ENCODE measurements at regions not wholly inside any gene's neighbourhood (a gene's known extent, or its start where the extent isn't known, plus 50 kb on each side); places are given as distances from the start of the nearest gene placed in this dataset.

DNA sequence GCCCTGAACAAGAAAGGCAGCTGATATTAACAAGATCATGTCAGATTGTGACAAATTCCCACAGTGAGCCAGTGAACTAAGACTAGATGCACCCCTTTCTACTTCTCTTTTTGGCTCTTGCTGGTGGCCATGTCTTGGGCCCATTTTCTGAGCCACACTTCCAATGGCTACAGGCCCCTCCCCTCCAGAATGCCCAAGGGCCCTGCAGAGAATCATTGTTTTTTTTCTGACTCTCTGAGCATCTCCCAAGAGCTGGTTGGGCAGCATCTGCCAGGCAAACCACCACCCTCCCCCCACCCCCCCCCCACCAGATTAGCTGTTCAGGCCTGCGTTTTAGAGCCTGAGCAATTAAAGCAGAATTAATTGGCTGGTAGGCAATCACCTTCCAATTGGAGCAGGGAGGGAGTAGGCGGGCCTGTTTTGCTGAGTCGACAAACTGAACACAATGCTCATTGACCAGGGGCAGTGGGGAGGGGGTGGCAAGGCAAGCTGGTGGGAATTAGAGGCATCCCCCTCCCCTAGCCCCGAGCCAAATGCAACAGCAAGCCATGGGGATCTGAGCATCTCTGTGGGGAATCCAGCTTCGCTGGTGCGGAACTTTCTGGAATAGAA, 541.4 kb downstream of the MN1 start:
- no peak for DNase-seq

DNA sequence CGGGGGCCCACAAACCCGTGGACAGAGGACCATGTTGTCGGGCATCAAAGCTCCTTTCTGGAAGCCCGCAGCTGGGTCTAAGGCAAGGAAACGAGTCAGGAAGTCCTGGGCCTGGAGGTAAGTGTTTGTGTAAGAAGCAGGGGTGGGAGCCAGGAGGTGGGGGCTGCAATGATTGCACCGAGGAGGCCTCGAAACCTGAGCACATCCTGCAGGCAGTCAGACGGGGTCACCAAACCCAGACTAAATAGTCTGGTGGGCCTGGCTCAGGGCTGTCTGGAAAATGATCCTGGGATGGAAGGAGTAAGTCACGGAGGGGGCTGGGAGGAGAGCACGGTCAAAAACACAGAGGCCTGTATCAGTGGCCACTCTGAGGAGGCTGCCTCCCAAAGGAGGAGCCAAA, 539.2 kb downstream of the MN1 start:
- no peak for DNase-seq

DNA sequence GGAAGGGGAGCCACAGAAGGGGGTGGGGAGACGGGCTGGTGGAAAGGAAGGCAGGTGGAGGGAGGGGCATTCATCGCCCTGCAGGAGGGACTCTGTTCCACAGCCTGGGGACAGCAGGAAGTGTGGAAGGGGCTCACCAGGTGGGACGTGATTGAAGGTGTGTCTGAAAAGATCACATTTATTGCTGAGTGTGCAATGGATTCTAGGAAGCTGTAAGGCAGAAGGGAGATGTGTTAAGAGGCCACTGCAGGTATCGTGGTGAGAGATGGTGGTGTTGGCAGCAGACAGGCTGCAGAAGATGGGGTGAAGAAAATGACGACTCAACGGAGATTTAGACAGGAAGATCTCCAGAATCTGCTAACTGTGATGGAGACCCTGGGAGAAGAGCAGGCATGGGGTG, 537.4 kb downstream of the MN1 start:
- no peak for DNase-seq

DNA sequence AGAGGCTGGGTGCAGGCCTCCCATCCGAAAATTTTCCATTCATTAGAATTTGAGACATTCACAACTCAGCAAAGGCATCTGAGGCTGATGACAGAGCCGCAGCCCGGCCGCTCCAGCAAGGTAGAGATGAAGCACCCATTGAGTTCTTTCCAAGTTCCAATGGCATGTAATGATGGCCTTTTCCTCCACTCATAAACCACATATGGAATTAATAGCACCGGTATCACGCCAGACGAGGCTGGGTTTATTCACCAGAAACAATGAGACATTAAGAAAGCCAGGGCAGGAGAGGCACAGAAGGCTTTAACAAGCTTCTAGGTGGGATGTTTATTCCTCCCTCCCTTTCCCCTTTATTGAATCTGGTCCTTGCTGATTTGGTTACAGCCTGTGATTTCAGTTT, 534.4 kb downstream of the MN1 start:
- no peak for DNase-seq

DNA sequence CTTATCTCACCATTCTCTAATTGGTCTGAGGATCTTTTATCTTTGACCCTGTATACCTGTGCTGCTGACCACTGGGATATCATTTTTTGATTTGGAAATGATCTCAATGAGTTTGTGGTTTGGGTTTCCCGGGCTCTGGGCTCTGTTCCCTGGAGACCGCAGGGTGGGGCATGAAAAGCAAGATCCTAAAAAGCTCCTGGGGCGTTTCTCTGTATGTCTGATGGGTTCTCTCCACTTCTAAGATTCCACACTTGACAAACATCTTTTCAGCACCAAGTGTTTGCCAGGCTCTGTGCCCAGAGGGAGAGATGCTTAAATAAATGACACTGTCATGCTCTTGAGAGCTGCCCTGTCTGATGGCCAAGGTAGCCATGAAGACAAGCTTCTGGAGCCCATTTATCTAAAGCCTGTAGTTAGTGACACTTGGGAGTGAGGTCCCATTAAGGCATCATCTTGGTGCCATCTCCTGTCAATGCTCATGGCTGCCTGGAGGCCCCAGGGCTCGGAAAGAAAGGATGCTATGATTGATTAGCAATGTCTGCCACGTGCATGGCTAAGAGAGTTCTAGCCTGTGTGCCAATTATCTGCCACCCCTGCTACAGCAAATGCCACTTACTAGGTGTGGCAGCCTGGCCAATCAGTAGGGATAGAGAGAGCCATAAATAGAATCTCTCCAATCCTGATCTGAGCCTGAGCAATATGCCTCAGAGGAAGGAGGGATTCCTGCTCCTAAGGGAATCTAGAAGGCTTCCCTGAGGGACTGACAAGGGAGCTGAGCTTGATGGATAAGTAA, 531.6 kb downstream of the MN1 start:
- DNase-seq: no peak

DNA sequence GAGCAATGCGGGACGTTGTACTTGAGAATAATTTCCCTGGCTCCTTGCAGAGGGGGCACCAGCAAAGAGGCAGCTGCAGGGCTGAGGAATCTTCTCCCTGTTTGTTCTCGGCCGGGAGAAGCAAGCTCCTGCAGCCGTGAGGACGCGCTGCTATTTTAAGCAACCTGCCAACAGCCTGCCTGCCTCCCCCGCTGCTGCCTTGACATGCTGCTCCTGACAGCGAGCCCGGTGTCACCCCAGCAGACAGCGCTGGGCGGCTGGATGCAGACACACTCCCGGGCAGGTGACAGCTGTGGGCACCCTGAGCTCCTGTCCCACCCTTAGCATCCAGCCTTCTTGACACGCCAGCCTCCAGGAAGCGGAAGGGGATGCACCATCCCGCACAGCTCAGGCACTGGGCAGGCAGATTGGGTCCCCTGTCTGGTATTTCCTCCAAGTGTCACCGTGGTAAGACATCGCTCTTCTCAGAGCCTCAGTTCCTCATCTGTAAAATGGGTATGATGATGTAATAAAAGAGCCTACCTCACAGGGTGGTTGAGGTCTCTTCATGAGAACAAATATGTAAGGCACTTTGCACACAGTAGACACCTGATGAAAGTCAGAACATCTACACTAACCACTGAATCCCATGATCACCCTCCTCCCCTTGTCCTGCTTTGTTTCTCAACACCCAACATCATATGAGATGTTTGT, 530.6 kb downstream of the MN1 start:
- no peak for DNase-seq

DNA sequence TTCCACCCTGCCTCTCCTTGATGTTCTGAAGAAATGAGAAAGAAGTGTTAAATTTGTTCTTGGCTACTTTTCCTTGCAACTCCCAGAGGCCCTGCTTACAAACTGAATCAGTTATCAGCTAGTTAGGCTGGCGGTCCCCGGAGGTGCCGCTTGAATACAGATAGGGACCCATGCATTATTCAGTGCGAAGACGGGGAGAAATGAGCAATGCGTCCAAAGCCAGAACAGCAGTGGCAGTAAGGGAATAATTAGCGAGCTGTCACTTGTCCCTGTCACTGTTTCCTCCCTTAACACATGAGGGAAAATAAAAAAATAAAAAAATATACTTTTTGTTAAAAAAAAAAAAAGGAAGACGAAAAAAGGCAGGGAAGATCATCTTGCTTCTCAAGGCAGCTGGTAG, 528.1 kb downstream of the MN1 start:
- DNase-seq: no peak

DNA sequence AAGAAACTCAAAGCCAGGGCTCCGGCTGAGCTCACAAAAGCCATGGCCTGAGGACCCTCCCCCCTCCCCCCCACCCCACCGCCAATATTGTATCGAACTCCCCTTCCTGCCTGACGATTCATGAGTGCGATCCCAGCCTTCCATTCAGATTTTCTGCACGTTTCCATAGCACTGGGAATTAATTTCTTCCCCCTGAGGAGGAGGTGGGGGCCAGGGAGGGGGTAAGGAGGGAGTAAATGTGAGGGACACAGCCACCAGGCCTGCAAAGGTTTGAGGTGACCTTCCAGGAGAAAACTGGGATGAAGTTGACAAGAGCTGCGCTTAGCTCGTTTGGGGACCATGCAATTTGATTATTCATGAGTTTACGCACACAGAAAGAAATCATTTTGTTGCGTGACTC, 527.7 kb downstream of the MN1 start:
- no peak for DNase-seq

DNA sequence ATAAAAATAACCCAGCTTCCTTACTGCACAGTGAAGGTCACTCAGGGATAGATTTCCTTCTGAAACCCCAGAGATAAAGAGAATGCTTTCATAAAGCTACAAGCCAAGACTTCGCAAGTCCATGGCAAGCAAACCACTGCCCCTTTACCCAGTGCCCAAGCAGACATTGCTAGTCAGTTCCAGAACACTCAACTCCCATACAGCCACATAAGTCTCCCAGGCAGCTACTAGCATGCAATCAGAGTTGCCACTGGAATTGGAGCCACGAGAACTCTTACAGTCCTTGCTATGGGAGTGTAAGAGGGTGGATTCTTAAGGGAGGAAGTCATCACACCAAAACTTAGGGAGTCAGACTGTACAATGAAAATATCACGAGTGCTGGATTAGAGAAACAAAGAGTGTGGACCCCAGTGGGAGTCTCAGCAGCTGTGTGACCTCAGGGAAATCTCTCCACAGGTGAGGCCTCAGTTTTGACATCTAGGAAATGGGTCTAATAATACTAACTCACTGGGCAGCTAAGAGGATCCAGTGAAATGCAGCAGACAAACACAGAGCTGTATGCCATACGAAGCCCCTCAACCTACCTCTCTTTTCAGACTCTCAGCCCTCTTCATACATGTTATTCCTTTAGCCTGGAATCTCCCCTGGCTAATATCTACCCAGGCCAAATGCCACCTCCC, 526.6 kb downstream of the MN1 start:
- no peak for DNase-seq

DNA sequence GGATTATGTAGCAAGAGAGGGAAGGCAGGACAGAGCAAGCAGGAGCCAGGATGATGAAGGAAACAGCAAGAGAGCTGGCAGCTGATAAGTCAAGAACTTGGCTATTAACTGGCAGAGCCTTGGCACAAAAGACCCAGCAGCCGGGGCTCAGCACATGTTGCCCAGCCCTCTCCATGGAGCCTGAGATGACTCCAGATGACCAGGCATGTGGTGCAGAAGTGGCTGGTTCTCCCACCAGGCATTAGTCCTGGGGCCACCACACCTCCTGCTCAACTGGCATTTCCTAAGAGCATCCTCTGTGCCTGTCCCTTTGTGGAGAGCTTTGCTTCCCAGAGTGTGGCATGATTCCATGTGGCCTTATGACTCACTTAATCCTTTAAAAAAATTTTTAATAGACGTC, 522.6 kb downstream of the MN1 start:
- no peak for DNase-seq

DNA sequence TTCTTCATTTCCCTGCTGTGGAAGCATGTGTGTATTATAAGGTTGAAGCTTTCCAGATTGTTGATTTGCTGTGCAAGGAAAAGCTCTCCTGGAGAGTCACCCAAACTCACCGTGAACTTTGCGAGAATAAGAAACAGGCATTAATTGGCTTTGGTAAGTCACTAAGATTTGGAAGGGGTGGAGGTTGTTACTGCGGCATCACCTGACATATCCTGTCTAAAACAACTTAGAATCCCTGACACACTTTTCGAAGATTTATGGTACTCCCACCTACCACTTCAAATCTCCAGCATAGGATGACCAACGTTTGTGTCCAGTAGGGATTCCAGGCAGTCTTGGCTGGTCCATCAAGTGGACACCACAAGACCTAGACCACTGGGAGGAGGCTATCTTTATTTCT, 518.3 kb downstream of the MN1 start:
- no peak for DNase-seq

DNA sequence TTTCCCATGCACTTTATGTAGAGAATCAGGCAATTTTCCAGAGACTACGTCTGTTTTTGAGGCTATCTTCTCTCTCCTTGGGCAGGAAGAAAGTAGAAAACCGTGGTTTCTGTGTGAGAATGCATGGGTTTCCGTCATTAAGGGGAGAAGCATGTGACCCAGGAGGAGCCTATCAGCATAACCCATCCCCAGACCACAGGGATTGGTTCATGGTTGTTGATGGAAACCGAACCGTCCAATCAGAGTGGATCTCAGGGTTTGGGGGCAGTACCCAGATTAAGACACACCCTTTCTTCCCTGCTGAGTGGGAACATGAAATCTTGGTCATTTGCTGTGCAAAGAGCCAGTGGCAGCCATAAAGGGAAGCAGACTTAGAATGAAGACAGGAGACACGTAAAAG, 517.8 kb downstream of the MN1 start:
- no peak for DNase-seq

DNA sequence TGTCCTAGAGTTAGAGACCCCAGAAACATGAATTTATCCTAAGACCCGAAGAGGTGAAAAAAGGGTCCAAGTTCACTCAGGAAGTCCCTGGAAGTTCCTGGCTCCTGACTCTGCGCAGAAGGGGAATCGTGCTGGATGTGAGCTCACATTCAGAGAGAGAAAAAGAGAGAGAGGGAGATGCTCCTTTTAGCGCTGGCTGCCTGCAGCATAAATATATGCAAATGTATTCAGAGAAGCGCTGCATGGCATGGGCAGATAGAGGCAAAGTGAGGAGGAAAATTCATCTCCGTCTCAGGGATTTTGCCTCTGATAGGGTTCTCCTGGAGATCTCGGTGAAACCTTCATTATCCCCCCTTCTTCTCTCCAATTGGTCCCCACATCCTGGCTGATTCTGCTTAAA, 517.2 kb downstream of the MN1 start:
- DNase-seq: no peak

DNA sequence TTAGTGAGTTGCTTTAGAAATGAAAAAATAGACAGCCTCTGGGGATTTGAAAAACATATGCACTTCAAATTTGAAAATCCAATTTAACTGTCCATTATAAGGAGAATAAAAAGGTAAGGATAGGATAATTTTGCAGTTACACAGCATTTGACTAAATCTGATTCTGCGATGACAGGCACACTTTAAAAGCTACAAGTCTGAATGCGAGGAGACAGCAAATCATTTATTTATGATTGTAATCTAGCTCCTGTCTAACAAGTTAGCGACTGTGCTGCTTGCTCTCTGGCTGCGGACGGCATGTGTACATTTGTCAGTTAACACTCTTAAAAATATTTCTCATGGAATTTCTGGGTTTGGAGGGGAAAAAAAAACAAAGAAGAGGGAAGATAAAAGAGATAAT, 514.8 kb downstream of the MN1 start:
- no peak for DNase-seq

DNA sequence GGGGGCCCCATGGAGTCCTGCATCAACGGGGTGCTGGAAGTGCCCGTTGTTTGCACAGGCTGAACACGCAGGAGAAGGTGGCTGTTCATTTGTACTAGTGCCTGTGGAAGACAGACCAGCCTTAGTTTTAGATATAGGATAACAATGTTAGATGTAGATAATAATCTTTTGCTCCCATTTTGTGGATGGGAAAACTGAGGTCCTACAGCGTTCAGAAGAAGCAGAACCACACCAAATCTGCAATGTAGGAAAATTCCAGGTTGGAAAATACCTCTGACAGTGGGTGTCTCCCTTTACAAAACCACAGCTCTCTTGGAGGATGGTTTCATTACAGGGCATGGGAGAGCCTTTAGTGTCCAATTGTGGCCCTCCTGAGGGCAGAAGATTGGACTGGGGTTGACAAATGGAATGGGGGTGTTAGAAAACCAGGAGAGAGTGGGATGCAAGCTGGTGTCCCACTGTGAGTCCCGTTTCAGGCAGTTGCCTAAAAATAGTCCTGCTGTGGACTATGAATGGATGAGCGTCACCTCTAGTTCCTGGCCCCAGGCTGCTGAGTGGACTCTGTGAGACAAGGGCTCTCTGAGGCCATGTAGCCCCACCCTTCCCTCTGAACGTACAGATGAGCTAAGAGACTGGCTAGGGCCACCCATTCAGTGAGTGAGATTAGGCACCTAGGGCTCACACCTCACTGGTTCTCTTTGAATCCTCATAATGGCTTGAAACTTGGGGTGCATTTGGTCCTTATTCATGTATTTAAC, 508.8 kb downstream of the MN1 start:
- DNase-seq: no peak

DNA sequence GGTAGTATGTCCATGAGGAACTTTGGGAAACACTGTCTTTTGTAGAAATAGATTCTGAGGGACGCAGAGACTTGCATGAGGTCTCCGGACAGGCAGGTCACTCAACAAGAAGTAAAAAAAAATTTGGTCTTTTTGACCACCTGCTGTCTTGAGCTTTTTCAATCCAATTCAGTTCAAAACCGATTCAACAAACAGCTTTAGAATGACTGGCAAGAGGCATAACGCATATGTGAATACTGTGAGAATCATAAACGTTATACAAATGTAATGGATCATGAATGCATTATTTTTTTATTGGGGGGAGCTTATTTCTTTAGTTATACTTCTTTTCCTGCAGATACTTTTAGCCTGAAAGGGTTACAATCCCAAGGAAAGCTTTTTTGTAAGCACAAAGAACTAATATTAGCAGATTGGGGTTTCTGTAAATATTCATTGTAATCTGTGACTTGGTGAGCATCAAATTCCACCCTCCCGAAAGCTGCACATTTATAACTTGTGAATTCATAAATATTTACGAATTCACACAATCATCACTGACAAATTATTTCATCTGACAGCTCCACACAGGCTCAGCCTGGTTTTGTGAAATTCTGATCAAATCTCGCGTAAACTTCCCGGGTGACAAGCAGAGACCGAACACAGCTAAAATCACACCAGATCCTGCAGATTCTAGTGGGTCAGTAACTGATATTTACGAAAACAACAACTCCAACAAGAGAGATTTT, 507.7 kb downstream of the MN1 start:
- DNase-seq: no peak

DNA sequence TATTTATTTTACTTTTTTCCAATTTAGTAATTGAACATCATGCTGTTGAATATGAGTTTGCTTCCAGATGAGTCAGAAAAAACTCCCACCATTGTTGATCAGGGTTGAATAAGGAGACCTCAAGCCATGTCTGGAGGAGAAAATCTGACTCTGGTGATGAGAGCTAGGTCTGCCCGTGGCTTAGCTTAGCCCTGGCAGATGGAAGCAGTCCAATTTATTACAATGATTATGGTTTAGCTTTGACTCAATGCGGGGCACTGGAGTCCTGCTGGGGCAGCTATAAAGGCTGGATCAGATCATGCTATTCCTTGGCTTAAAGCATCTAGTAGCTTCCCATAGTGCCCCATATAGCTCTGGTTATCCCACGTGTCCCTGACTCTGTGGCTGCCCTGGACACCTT, 506.5 kb downstream of the MN1 start:
- DNase-seq: no peak

DNA sequence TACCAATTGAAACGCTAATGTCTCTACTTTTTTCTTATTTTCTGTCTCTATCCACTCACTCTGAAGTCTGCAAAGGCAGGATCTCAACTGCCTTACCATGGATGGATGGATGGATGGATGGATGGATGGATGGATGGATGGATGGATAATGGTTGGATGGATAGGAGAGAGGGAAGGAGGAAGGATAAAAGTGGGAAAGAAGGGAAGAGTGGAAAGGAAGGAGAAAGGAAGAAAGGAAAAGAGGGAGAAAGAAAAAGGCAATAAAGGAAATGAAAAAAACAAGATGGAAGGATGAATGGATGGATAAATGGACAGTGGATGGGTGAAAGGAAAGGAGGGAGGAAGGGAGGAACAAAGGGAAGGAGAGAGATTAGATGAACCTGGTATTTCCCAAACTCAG, 506.0 kb downstream of the MN1 start:
- DNase-seq: no peak

DNA sequence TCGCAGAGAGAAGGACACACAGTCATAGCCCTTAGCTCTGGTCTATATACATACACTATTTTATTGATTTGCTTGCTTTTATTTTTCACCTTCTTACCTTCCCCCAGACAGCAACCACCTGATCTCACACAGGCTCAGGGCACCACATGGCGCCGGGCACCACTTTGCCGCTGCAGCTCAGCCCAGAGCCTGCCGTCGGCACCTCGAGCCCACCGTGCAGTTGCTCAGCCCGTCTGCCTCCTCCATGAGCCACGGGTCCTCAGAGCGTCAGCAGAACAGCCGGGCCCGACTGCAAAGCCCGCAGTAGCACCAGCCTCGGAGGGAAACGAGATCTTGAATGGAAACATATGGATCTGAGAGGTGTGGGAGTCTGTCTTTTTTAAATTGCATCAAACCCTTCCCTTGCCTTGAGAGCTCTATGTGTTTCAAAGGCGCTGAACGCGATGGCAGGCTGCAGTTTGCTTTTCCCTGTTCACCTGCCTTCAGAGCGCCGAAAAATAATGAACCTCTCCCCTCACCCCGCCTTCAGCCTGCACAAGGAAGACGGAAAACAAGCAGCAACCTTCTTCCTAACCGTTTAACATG, 505.4 kb downstream of the MN1 start:
- DNase-seq: no peak

DNA sequence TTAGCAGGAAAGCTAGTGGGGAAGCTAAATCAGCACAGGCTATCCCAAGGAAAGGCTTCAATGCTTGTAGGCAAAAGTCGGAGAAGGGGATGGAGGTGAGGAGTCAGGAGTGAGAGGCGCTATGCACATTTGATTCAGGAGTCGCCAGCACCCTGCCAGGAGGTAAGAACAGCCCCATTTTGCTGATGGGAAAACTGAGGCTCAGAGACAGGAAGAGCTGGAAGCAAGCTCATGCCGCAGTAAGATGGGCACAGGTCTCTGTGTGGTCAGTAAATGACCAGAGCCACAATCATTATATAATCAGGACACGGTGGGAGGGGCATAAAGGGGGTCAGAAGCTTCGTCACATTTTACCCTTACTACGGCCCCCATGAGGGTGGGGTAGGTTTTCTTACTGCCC, 504.4 kb downstream of the MN1 start:
- no peak for DNase-seq

DNA sequence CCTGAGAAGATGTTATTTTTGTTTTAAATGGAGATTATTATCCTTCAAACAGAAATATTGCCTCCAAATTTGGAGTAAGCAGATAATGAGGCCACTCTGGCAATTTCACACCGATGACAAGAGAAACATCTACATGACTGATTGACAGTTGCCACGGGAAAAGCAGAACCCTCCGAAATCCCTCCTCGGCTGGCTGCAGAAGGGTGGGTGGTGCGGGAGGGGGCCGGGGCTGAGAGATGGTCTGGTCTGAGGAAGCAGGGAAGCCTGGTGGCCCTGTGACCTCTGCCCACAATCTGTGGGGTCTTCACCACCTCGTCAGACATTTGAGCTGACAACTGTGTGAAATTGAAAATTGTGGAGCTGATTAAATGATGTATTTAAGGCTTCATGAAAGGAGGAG, 503.2 kb downstream of the MN1 start:
- no peak for DNase-seq

DNA sequence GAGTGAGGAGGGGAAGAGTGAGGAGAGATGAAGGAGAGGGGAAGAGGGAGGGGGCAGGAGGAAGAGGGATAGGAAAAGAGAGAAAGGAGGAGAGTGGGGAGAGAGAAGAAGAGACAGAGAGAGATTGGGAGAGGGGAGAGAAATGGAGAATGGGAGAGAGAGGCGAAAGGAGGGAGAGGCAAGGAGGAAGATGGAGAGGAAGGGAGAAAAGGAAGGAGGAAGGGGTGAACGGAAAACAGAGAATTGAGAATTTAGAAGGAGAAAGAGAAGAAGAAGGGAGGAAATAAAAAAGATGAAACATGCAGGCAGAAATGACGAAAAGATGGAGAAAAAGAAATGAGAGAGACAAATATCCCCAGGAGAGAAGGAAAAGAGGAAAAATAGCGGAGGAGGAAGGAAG, 502.8 kb downstream of the MN1 start:
- no peak for DNase-seq

All from hindlimb muscle (tissue), 1 donor.